Skeletal muscle satellite cell (primary cell): ENCODE measurements at regions not wholly inside any gene's neighbourhood (a gene's known extent, or its start where the extent isn't known, plus 50 kb on each side); places are given as distances from the start of the nearest gene placed in this dataset.

Source experiments
- H3K27me3 ChIP-seq: 2 replicates; pipeline ENCODE4 v1.7.0; 2013; ENCODE audit warnings: low read length; ENCODE audit not compliant: control insufficient read depth, insufficient read depth
- H3K36me3 ChIP-seq: 2 replicates; pipeline ENCODE4 v1.7.0; 2013; ENCODE audit warnings: mild to moderate bottlenecking, control low read depth, low read length; ENCODE audit not compliant: insufficient read depth
- H3K4me1 ChIP-seq: 2 replicates; pipeline ENCODE4 v1.7.0; 2013; ENCODE audit warnings: low read length; ENCODE audit not compliant: control insufficient read depth, insufficient read depth
- H3K4me2 ChIP-seq: 2 replicates; pipeline ENCODE4 v1.7.0; 2013; ENCODE audit warnings: mild to moderate bottlenecking, low read length
- H3K4me3 ChIP-seq: 2 replicates; pipeline ENCODE4 v1.7.0; 2013; ENCODE audit warnings: low read length
- H3K9ac ChIP-seq: 2 replicates; pipeline ENCODE4 v1.7.0; 2013; ENCODE audit warnings: mild to moderate bottlenecking, low read depth, low read length, moderate library complexity
- H3K9me3 ChIP-seq: replicated peaks from 2 replicates; pipeline ENCODE4 v1.7.0; 2013; ENCODE audit warnings: mild to moderate bottlenecking, control low read depth, low read length

- no peaks in the 10 kb centered on the region for H3K9me3 ChIP-seq
- no peak overlapping the region for H3K4me3 ChIP-seq
- no peaks in the 10 kb centered on the region for H3K36me3 ChIP-seq
- H3K4me2 ChIP-seq, result no peak overlapping the region
- no peaks in the 10 kb centered on the region for H3K27me3 ChIP-seq
- H3K4me1 ChIP-seq, result peaks cover 14% of the 10 kb centered on the region
- no peak overlapping the region for H3K9ac ChIP-seq
Observed at GRCh38 chr3:190912736-190913135, 50.2 kb upstream of the GMNC start.
